Adrenal gland (tissue), 5 donors: ENCODE measurements at regions not wholly inside any gene's neighbourhood (a gene's known extent, or its start where the extent isn't known, plus 50 kb on each side); places are given as distances from the start of the nearest gene placed in this dataset.

ENCODE experiments used
- POLR2A ChIP-seq, 2 donors: fragments of 450-650 bp; IDR thresholded peaks; one replicate each; pipeline ENCODE4 v1.6.1; 2017; ENCODE audit warnings: antibody characterized with exemption in 2 of 2, mild to moderate bottlenecking in 2 of 2, moderate library complexity in 1 of 2
- TF ChIP-seq, protein P1 (sequence below), 6 experiments: fragments of 450-650 bp in 4 of 6; fragments of 200-600 bp in 2 of 6; sonication (generic) in 1 of 6; IDR thresholded peaks; 1 replicate in 5 of 6; 2 replicates in 1 of 6; pipeline versions ENCODE4 v1.5.1 to v1.8.0; 2016 to 2021; ENCODE audit warnings: antibody characterized with exemption in 6 of 6, mild to moderate bottlenecking in 2 of 6, moderate library complexity in 1 of 6
- donor health status: DM: no; HTN: no; CAD: no.

DNA sequence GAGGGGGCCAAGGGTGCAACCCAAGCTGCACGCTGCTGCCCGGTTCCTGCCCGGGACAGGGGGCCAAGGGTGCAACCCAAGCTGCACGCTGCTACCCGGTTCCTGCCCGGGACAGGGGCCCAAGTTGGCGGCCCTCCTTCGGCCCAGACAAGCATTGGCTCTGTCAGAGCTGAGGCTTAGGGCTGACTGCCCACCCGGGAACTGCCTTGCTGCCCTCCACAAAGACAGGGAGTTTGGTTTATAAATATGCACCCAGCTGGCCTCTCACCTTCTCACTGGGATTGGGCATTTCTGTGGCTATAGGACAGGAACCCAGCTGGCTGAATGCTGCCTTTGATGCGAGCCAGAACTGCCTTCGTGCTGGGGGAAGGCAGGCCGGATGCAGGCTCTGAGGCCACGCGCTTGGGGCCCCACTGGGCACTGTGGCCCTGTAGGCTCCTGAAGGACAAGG lies 105.7 kb downstream of the IRX5 start:
- TF ChIP-seq POLR2A (IDR thresholded peaks at IDR 0.05), result no peak
- TF ChIP-seq, protein P1, sequence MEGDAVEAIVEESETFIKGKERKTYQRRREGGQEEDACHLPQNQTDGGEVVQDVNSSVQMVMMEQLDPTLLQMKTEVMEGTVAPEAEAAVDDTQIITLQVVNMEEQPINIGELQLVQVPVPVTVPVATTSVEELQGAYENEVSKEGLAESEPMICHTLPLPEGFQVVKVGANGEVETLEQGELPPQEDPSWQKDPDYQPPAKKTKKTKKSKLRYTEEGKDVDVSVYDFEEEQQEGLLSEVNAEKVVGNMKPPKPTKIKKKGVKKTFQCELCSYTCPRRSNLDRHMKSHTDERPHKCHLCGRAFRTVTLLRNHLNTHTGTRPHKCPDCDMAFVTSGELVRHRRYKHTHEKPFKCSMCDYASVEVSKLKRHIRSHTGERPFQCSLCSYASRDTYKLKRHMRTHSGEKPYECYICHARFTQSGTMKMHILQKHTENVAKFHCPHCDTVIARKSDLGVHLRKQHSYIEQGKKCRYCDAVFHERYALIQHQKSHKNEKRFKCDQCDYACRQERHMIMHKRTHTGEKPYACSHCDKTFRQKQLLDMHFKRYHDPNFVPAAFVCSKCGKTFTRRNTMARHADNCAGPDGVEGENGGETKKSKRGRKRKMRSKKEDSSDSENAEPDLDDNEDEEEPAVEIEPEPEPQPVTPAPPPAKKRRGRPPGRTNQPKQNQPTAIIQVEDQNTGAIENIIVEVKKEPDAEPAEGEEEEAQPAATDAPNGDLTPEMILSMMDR (IDR thresholded peaks at IDR 0.05), result no peak
